ENCODE measurements at regions not wholly inside any gene's neighbourhood (a gene's known extent, or its start where the extent isn't known, plus 50 kb on each side); places are given as distances from the start of the nearest gene placed in this dataset.
"Not testable (repeated sequence)": the region's sequence is repeated elsewhere in the genome, so short reads cannot be mapped to it uniquely, and the experiment has no call there.

- no peak for TF ChIP-seq CTCF (IDR thresholded peaks at IDR 0.05; ENCODE audit: unreplicated experiment in 3 of 3)
- no peaks in the 10 kb centered on the region for H3K36me3 Mint-ChIP-seq (ENCODE audit: low read depth)
- no peak overlapping the region for H3K27ac Mint-ChIP-seq
- H3K9me3 Mint-ChIP-seq, result no peaks in the 10 kb centered on the region
- no peaks in the 10 kb centered on the region for H3K27me3 Mint-ChIP-seq (ENCODE audit: low read depth)
- H3K4me3 Mint-ChIP-seq, result no peak overlapping the region
- peaks cover 5% of the 10 kb centered on the region for H3K4me1 Mint-ChIP-seq
Observed at GRCh38 chr12:88812610-88813009, 232.3 kb upstream of the KITLG start.

- H3K27ac Mint-ChIP-seq, result no peak overlapping the region
- no peak overlapping the region for H3K4me3 Mint-ChIP-seq
- no peaks in the 10 kb centered on the region for H3K4me1 Mint-ChIP-seq
- no peaks in the 10 kb centered on the region for H3K36me3 Mint-ChIP-seq (ENCODE audit: low read depth)
- no peaks in the 10 kb centered on the region for H3K27me3 Mint-ChIP-seq (ENCODE audit: low read depth)
- no peaks in the 10 kb centered on the region for H3K9me3 Mint-ChIP-seq
- no peak for TF ChIP-seq CTCF (IDR thresholded peaks at IDR 0.05; ENCODE audit: unreplicated experiment in 3 of 3)
Observed at GRCh38 chr12:88810806-88811205, 230.5 kb upstream of the KITLG start.

GRCh38 chr12:88809841-88810240 is 229.6 kb upstream of the KITLG start:
- not testable (repeated sequence) for H3K27me3 Mint-ChIP-seq (ENCODE audit: low read depth); H3K36me3 Mint-ChIP-seq (ENCODE audit: low read depth); H3K9me3 Mint-ChIP-seq; H3K4me3 Mint-ChIP-seq; H3K4me1 Mint-ChIP-seq; H3K27ac Mint-ChIP-seq

GRCh38 chr12:88805692-88806091 is 225.4 kb upstream of the KITLG start:
- TF ChIP-seq CTCF (IDR thresholded peaks at IDR 0.05; ENCODE audit: unreplicated experiment in 3 of 3), result no peak
- no peaks in the 10 kb centered on the region for H3K4me1 Mint-ChIP-seq
- H3K36me3 Mint-ChIP-seq (ENCODE audit: low read depth), result no peaks in the 10 kb centered on the region
- no peaks in the 10 kb centered on the region for H3K9me3 Mint-ChIP-seq
- no peak overlapping the region for H3K4me3 Mint-ChIP-seq
- H3K27ac Mint-ChIP-seq, result no peak overlapping the region
- no peaks in the 10 kb centered on the region for H3K27me3 Mint-ChIP-seq (ENCODE audit: low read depth)

GRCh38 chr12:88805286-88805685 is 225.0 kb upstream of the KITLG start:
- no peak overlapping the region for H3K27ac Mint-ChIP-seq
- no peaks in the 10 kb centered on the region for H3K4me1 Mint-ChIP-seq
- H3K36me3 Mint-ChIP-seq (ENCODE audit: low read depth), result no peaks in the 10 kb centered on the region
- H3K4me3 Mint-ChIP-seq, result no peak overlapping the region
- TF ChIP-seq CTCF (IDR thresholded peaks at IDR 0.05; ENCODE audit: unreplicated experiment in 3 of 3), result no peak
- no peaks in the 10 kb centered on the region for H3K9me3 Mint-ChIP-seq
- H3K27me3 Mint-ChIP-seq (ENCODE audit: low read depth), result no peaks in the 10 kb centered on the region

GRCh38 chr12:88802096-88802706 is 221.9 kb upstream of the KITLG start:
- Mint-ChIP-seq H3K4me3 (no peak overlapping the region), H3K9me3 (peaks cover 3% of the 10 kb centered on the region), H3K27ac (no peak overlapping the region), H3K27me3 (ENCODE audit: low read depth) (no peaks in the 10 kb centered on the region), H3K36me3 (ENCODE audit: low read depth) (no peaks in the 10 kb centered on the region), H3K4me1 (no peaks in the 10 kb centered on the region)
- no peak for TF ChIP-seq CTCF (IDR thresholded peaks at IDR 0.05; ENCODE audit: unreplicated experiment in 3 of 3)
